Forelimb muscle (tissue), 1 donor: ENCODE measurements at regions not wholly inside any gene's neighbourhood (a gene's known extent, or its start where the extent isn't known, plus 50 kb on each side); places are given as distances from the start of the nearest gene placed in this dataset.
"Not testable (repeated sequence)": the region's sequence is repeated elsewhere in the genome, so short reads cannot be mapped to it uniquely, and the experiment has no call there.

Experiments
- DNase-seq: peaks from one replicate; pipeline ENCODE4 v3.0.0-alpha.2; 2013; ENCODE audit warnings: low read depth

DNA sequence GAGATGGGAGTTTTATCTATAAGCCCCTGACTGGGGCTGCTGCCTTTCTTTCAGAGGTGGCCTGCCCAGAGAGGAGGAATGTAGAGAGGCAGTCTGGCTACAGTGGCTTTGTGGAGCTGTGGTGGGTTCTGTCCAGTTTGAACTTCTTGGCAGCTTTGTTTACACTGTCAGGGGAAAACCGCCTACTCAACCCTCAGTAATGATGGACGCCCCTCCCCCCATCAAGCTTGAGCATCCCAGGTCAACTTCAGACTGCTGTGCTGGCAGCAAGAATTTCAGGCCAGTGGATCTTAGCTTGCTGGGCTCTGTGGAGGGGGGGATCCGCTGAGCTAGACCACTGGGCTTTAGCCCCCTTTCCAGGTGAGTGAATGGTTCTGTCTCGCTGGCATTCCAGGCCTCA is 51.6 kb upstream of the THUMPD2 start:
- DNase-seq: not testable (repeated sequence)
